ENCODE measurements at regions not wholly inside any gene's neighbourhood (a gene's known extent, or its start where the extent isn't known, plus 50 kb on each side); places are given as distances from the start of the nearest gene placed in this dataset.

DNA sequence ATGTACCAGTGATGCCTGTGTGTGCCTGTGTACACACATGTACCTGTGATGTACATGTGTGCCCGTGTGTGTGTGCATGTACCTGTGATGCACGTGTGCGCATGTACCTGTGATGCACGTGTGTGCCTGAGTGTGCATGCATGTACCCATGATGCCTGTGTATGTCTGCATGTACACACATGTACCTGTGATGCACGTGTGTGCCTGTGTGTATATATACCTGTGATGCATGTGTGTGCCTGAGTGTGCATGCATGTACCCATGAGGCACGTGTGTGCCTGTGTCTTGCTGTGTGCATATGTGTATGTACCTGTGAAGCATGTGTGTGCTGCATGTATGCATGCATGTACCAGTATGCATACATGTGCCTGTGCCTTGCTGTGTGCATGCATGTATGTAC, 419.0 kb downstream of the IRX2 start:
- Histone ChIP-seq H2AFZ (ENCODE audit: low read length) (no peak overlapping the region), H4K20me1 (replicated peaks in 1 of 2; ENCODE audit: control insufficient read depth in 1 of 2, insufficient read depth in 2 of 2, low read length in 2 of 2) (peaks cover 0 to 6% of the 10 kb centered on the region in 2 experiments), H3K9ac (replicated peaks in 1 of 4; ENCODE audit: extremely low read depth in 1 of 4, low read depth in 3 of 4, low read length in 3 of 4) (no peak overlapping the region), H4K8ac (ENCODE audit: extremely low read depth, insufficient read depth, low read length) (no peak overlapping the region), H3K23ac (ENCODE audit: insufficient read length) (no peak overlapping the region), H3K79me1 (ENCODE audit: low read depth, low read length) (0 out of 2 replicates have a peak, but pooled peaks cover 2% of the 10 kb centered on the region), H3K4me3 (ENCODE audit: extremely low read depth in 1 of 4, insufficient read depth in 2 of 4, low read depth in 3 of 4, low read length in 4 of 4) (no peak overlapping the region), H2BK15ac (ENCODE audit: low read length) (no peak overlapping the region), H3K56ac (replicated peaks; ENCODE audit: insufficient read length, low read depth, low read length) (no peak overlapping the region), H3K4me1 (replicated peaks in 1 of 4; ENCODE audit: control insufficient read depth in 3 of 4, insufficient read depth in 4 of 4, low read length in 3 of 4) (peaks cover 0 to 12% (median under 1%) of the 10 kb centered on the region in 4 experiments; a peak in 1 of 7 replicates), H4K5ac (ENCODE audit: insufficient read length, low read depth, low read length) (no peak overlapping the region), H3K27ac (ENCODE audit: low read depth, low read length) (no peak overlapping the region), H3K23me2 (ENCODE audit: low read depth, low read length) (no peaks in the 10 kb centered on the region), H3K14ac (ENCODE audit: insufficient read length) (no peak overlapping the region), H2AK5ac (ENCODE audit: low read depth, low read length) (0 out of 2 replicates have a peak overlapping the region, but pooled peaks have one; percentile 75), H3K36me3 (ENCODE audit: control insufficient read depth in 2 of 4, insufficient read depth in 4 of 4, low read length in 3 of 4) (no peaks in the 10 kb centered on the region; a peak in 2 of 8 replicates), H3K18ac (ENCODE audit: extremely low read depth, low read length) (no peak overlapping the region), H3K27me3 (replicated peaks in 1 of 4; ENCODE audit: control insufficient read depth in 3 of 4, extremely low read depth in 1 of 4, insufficient read depth in 3 of 4, low read length in 3 of 4) (no peaks in the 10 kb centered on the region; a peak in 1 of 7 replicates), H4K91ac (replicated peaks; ENCODE audit: insufficient read length, low read length) (no peak overlapping the region), H2BK120ac (replicated peaks; ENCODE audit: low read depth, low read length) (no peak overlapping the region), H2BK5ac (ENCODE audit: low read depth, low read length) (peak overlapping the region; percentile 46; the same call in 1 of the 2 replicates), H3K9me3 (ENCODE audit: insufficient read depth in 2 of 2, low read depth in 1 of 2, low read length in 1 of 2) (no peaks in the 10 kb centered on the region), H3K4me2 (ENCODE audit: insufficient read depth in 1 of 2, low read depth in 2 of 2, low read length in 2 of 2) (no peak overlapping the region), H3K4ac (replicated peaks; ENCODE audit: insufficient read length, low read depth, low read length) (no peak overlapping the region), H2BK12ac (ENCODE audit: low read depth, low read length) (no peak overlapping the region), H2BK20ac (ENCODE audit: low read length) (no peak overlapping the region), H3K79me2 (ENCODE audit: control insufficient read depth in 1 of 2, insufficient read depth in 2 of 2, low read length in 2 of 2) (no peaks in the 10 kb centered on the region; a peak in 1 of 4 replicates)
- FAIRE-seq = no peak
- POLR2A ChIA-PET (ENCODE audit: partially characterized antibody) = no interaction called here
- no peak for DNase-seq (ENCODE audit: low read depth in 1 of 2, low spot score in 2 of 2)
- 87% methylated on average over 6 of the region's 6 CpGs; no CpG with 5 or more reads in 1 of the 2 experiments for WGBS, 2 experiments (ENCODE audit: extremely low coverage in 1 of 2, insufficient coverage in 1 of 2, insufficient read length in 1 of 2, insufficient replicate concordance in 2 of 2, low coverage in 1 of 2, low lambda C conversion rate in 2 of 2, missing lambda C conversion rate in 1 of 2)
- CTCF ChIA-PET (ENCODE audit: partially characterized antibody) = no interaction called here
- TF ChIP-seq CEBPB (IDR thresholded peaks at IDR 0.05; ENCODE audit: low read depth, low read length) = no peak
- TF ChIP-seq, protein P1, sequence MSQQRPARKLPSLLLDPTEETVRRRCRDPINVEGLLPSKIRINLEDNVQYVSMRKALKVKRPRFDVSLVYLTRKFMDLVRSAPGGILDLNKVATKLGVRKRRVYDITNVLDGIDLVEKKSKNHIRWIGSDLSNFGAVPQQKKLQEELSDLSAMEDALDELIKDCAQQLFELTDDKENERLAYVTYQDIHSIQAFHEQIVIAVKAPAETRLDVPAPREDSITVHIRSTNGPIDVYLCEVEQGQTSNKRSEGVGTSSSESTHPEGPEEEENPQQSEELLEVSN (IDR thresholded peaks at IDR 0.05) = no peak
- TF ChIP-seq SIN3A (conservative IDR thresholded peaks at IDR 0.05 in 1 of 2, IDR thresholded peaks at IDR 0.05 in 1 of 2; ENCODE audit: low read depth in 1 of 2, low read length in 2 of 2) = no peak
- TF ChIP-seq HDAC6 (IDR thresholded peaks at IDR 0.05; ENCODE audit: low read depth, low read length) = no peak
- TF ChIP-seq ZNF274 (IDR thresholded peaks at IDR 0.05; ENCODE audit: borderline replicate concordance, extremely low read depth, low read length) = no peak
- TF ChIP-seq MAFK (IDR thresholded peaks at IDR 0.05; ENCODE audit: low read depth, low read length) = no peak
- no peak for TF ChIP-seq CTBP2 (IDR thresholded peaks at IDR 0.05; ENCODE audit: borderline replicate concordance, insufficient read depth, insufficient read length, low read length)
- no peak for TF ChIP-seq POLR2A (IDR thresholded peaks at IDR 0.05; ENCODE audit: control extremely low read depth in 1 of 2, low read depth in 2 of 2, low read length in 2 of 2)
- TF ChIP-seq, protein P2, sequence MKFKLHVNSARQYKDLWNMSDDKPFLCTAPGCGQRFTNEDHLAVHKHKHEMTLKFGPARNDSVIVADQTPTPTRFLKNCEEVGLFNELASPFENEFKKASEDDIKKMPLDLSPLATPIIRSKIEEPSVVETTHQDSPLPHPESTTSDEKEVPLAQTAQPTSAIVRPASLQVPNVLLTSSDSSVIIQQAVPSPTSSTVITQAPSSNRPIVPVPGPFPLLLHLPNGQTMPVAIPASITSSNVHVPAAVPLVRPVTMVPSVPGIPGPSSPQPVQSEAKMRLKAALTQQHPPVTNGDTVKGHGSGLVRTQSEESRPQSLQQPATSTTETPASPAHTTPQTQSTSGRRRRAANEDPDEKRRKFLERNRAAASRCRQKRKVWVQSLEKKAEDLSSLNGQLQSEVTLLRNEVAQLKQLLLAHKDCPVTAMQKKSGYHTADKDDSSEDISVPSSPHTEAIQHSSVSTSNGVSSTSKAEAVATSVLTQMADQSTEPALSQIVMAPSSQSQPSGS (IDR thresholded peaks at IDR 0.05; ENCODE audit: low read length) = no peak
- TF ChIP-seq KDM4A (IDR thresholded peaks at IDR 0.05; ENCODE audit: low read depth, low read length, severe bottlenecking) = no peak
- TF ChIP-seq TCF12 (IDR thresholded peaks at IDR 0.05; ENCODE audit: low read depth, low read length) = no peak

Data from H1 (cell line).